Lung microvascular endothelial cell (primary cell): ENCODE measurements at regions not wholly inside any gene's neighbourhood (a gene's known extent, or its start where the extent isn't known, plus 50 kb on each side); places are given as distances from the start of the nearest gene placed in this dataset.

Experiments used
- DNase-seq, 2 donors: peaks; one replicate each; pipeline versions ENCODE4 v3.0.0 to v3.0.0-alpha.2; 2010; ENCODE audit warnings: low read depth in 2 of 2

DNA sequence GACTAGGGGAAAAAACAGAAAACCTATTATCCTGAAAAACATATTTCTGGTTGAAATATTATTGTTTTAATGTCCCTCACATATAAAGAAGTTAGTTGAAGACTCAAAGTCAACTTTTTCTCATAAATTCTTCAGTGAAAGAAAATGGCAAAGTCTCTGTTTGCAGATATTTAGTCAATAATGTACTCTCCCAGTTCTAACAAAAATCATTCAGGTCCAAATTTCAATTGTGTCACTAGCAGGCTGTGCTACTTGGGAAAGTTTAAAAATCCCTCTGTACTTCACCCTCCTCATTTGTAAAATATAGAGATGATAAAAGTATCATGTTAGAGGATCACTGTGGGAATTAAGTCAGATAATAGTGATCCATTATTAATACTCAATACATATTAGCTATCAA, 496.5 kb downstream of the FSCB start:
- no peak for DNase-seq

DNA sequence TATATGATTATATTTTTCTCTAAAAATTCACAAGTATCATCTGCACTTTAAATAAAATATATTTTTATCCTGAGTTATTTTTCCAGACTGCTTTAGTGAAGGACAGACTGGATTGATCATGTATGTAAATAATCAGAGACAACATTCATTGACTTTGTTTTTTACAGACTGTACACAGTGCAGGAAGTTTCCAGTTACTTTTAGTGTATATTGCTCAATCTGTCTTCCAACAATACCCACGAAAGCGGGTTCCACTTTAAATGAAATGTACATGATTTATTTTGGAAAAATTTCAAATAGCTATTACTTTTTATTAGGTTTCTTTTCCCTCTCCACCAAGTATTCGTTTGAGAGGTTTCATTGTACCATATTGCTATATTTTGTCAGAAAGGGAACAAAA, 497.0 kb downstream of the FSCB start:
- no peak for DNase-seq

GRCh38 chr14:44009642-44010041, 497.4 kb downstream of the FSCB start:
- DNase-seq, result no peak

- no peak for DNase-seq
These were observed 518.1 kb downstream of the FSCB start for GRCh38 chr14:43988989-43989388.

DNA sequence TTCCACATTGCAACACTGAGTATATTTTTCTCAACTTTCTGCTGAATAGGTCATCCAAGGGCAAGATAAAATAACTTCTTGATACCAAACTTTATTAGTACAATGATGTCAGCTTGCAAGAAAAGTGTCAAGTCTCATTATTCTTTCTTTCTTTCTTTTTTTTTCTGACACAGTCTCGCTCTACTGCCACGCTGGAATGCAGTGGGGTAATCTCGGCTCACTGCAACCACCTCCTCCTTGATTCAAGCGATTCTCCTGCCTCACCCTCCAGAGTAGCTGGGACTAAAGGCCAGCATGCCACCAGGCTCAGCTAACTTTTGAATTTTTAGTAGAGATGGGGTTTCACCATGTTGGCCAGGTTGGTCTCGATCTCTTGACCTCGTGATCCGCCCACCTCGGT, 523.4 kb downstream of the FSCB start:
- DNase-seq, result no peak

GRCh38 chr14:43981135-43981768, 525.8 kb downstream of the FSCB start:
- no peak for DNase-seq

GRCh38 chr14:43956741-43957140, 550.3 kb downstream of the FSCB start:
- no peak for DNase-seq

DNA sequence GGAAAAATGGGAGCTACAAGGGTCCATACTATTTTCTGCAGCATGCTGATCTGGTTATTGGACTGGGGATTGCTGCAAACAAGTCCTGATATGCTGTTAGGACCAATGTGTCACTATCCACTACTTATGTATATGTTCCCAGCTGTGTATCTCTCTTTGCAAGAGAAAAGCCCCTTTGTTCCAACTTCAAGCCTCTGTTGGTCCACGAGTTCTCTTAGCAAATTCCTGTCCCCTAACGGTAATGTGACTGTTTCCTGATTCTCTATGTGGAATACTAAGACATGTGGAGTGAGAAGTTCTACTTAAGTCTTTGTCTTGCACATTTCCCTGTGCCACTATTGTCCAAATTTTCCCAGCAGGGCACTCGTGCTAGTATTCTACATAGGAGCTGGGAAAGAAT, 557.7 kb downstream of the FSCB start:
- no peak for DNase-seq

GRCh38 chr14:43939836-43940235, 567.2 kb downstream of the FSCB start:
- DNase-seq, result no peak

DNA sequence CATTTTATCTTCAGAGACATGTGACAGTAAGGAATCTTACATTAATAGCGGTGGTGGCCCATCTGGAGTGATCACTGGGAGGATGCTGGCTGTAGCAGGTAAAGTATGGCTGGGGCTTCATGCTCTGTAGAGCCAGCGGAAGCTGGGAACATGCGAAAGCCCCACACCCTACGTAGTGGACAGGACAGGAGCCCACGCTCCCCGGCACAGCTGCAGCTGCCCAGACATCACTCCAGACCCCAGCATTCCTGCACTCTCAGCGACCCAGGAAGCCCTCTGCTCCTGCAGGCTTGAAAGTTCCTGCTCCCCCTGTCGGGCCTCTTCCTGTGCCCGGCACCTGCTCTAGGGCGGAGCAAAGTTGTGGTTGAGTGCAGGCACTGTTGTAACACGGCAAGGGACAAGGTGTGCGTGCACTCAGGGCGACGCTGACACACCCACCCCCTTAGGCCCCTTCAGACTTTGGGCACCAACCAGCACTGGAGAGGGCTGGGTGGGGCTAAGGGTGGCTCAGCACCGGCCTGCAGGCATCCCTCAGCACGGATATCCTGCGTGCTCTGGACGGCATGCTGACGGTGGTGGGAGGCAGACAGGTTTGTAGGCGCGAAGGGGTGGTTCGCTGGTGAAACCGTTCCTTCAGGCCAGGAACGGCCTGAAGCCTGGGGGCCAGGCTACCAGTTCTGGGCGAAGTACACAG, 568.3 kb downstream of the FSCB start:
- DNase-seq, result no peak

GRCh38 chr14:43937001-43937400, 570.1 kb downstream of the FSCB start:
- no peak for DNase-seq

GRCh38 chr14:43934102-43934501, 573.0 kb downstream of the FSCB start:
- no peak for DNase-seq

DNA sequence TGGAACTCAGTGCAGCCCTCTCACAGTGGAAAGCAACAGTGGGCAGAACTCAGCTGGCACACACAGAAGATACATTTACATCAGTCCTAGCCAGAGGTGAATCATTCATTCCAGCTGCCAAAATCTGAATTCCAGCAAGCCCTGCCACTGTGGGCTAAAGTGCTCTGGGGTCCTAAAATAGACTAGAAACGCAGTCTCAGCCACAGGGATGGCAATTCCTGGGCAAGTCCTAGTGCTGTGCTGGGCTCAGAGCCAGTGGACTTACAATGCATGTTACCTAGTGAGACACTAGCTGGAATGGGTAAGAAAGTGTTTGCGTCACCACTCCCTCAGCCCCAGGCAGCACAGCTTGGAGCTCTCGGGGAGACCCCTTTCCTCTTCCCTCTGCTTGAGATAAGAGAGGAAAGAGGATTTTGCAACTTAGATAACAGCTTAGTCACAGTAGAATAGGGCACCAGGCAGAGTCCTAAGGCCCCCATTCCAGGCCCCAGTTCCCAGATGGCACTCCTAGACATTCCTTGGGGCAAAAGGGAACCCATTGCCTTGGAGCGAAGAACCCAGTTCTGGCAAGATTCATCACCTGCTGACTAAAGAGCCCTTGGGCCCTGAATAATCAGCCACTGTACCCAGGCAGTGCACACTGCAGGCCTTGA, 592.9 kb downstream of the FSCB start:
- no peak for DNase-seq

DNA sequence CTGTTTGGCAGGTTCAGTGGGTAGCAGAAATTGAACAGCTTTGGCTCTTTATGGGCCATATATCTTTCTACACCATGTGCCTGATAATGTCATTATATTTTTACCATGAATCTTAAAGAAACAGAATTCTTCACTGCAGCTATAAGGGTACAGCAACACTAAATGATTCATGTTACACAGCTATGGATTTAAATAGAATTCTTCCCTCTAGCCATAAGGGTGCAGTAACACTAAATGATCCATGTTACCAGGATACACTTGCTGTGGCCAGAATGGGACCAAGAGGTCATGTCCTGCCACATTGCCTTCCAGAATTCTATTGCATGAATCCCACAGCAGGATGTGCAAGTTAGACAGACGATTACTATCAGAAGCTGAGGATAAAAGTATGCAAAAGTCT, 603.9 kb downstream of the FSCB start:
- no peak for DNase-seq

- no peak for DNase-seq
These were observed 605.0 kb downstream of the FSCB start for GRCh38 chr14:43901911-43902673.

DNA sequence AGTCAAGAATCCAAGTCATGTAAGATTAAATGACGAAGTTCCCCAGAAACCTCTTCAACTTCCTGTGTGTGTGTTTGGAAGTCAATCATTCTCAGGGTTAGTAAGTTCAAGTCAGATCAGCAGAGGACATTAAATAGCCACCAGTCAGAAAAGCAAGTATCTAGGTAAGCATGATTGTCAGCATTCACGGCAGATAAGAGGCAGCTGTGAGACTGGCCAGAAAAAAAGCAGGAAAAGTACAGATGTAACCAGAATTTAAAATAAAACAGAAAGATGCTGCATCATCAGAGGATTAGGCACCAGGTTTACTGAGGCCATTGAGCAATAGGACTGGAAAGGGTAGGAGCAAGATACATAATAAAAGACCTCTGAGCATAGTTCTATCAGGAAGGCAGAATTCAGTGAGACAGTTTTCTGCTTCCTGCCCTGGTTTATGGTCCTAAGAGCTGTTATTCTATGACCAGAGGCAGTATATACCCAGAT, 606.9 kb downstream of the FSCB start:
- no peak for DNase-seq

DNA sequence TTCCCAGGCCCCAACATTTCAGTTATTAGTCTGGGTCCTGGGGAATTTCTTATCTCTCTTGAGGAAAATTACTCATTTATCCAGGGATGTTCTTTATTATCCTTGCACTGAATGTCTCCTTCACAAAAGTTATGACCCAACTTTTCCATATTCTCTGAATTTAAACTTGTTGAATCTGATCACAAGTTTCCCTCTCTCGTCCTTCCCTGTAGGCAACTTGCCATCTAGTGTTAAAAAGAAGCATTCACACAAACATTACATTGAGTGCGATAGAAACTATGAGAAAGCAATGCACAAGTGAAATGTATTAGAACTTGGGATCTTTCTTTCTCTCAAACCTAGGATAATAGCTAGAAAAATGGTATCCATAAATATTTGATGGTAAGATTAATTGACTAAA, 608.4 kb downstream of the FSCB start:
- DNase-seq, result no peak

DNA sequence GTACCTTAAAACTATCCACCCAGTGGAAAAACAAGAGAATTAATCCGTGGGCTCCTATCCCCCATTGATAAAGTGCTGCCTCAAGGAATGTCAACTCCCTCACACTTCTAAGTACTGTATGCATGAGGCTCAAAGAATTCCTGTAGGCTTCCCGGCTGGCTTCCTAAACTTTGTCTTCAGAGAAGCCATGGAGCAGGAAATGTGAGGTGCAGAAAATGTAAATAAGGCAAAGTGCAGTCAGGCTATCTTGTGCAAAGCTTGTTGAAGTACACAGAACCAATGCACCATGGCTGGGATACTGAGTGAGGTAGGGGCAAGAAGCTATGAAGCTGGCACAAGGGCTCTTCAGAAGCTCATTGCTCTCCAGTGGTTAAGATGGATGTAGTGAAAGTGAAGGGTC, 611.0 kb downstream of the FSCB start:
- no peak for DNase-seq

- no peak for DNase-seq
These were observed 612.5 kb downstream of the FSCB start for GRCh38 chr14:43894534-43894933.

DNA sequence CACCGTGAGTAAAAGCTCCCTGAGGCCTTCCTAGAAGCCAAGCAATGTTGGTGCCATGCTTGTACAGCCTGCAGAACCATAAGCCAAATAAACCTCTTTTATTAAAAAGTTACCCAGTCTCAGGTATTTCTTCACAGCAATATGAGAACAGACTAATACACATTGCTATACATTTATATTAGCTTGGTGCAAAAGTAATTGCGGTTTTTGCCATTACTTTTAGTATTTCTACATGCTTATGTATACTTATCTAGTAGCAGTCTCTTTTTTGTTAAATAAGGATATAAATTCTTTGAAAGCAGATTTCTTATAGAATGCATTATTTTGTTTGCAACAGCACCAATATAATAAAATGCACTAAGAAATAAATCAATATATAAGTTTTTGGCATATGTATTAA, 619.6 kb downstream of the FSCB start:
- no peak for DNase-seq

DNA sequence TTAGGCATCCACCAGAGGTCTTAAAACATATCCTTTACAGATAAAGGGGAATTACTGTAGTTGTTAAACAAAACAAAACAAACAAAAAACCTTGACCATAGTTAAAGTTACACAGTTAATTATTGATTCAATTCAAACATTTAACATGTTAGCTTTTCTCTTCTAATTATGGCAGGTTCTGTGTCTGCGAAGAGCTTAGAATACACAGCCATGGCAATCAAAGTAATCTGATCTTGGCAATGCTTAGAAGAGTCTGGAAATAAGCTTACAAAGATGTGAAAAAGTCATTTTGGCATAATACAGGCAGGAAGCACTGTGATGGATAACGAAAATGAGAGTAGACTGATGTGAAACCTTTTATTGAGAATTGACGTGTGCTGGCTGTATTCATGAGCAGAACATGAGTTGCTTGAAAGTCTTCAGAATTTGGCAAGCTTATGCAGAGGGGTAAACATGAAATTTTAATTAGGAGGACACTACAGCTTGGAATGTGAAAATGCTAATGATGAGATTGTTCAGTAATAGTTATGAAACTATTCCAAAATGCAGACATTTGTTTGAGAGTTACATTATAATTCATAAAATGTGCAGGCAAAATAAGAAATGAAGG, 629.6 kb downstream of the FSCB start:
- no peak for DNase-seq
